ENCODE measurements at regions not wholly inside any gene's neighbourhood (a gene's known extent, or its start where the extent isn't known, plus 50 kb on each side); places are given as distances from the start of the nearest gene placed in this dataset.

DNA sequence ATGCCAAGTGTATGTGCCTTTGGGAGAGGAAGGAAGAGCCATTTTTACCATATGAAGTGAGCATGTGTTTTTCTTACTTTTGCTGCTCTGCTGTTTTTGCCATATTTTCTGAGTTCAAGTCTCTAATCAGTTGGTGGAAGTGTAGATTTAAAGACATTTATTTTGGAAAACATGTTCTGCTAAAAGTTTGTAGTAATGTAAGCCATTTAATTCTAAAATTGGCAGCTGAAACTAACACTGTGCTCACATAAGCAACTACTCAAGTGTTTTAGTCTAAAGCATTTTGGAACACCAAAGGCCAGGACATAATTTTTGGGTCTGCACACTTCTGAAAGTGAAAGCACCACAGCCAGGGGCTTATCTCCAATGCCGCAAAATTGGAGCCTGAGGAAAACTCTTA lies 363.4 kb upstream of the ZNF608 start:
- H3K27ac ChIP-seq (ENCODE audit: insufficient read depth, low read depth, low read length): no peak overlapping the region
- ChIA-PET CTCF (no interaction called here), POLR2A (no interaction called here)
- no peak overlapping the region for H3K4me3 ChIP-seq (replicated peaks in 1 of 3; ENCODE audit: insufficient read depth in 1 of 3, low read depth in 1 of 3, low read length in 3 of 3)
- no TSS peak for BruUV-seq (replicated peaks)
- no peak overlapping the region for H3K4me2 ChIP-seq (ENCODE audit: insufficient read depth, low read length)
- no peaks in the 10 kb centered on the region for H3K9me1 ChIP-seq (replicated peaks; ENCODE audit: control insufficient read depth, extremely low read depth, insufficient read depth, low read length)
- H3K27me3 ChIP-seq (ENCODE audit: control insufficient read depth in 2 of 2, insufficient read depth in 2 of 2, low read length in 2 of 2): no peaks in the 10 kb centered on the region
- dilution Hi-C loops (cut with MboI; ENCODE audit: extremely low pct_ligation_motif_present, low sequenced_read_pairs) (no loop called here), intact Hi-C loops (cut with micrococcal nuclease) (no loop called here)
- H4K20me1 ChIP-seq (replicated peaks; ENCODE audit: control insufficient read depth, extremely low read depth, insufficient read depth, low read length): no peaks in the 10 kb centered on the region
- TF ChIP-seq EZH2 (IDR thresholded peaks at IDR 0.05; ENCODE audit: borderline replicate concordance, low read depth, low read length, severe bottlenecking) (no peak), FOS (IDR thresholded peaks at IDR 0.05; ENCODE audit: borderline replicate concordance, insufficient read depth, low read length) (no peak), MYC (IDR thresholded peaks at IDR 0.05; ENCODE audit: low read depth, low read length) (no peak)
- no peaks in the 10 kb centered on the region for H3K36me3 ChIP-seq (ENCODE audit: control insufficient read depth in 2 of 2, extremely low read depth in 1 of 2, insufficient read depth in 2 of 2, low read length in 2 of 2)
- DNase-seq (ENCODE audit: low read depth, low spot score): no peak
- H3K4me1 ChIP-seq (ENCODE audit: control insufficient read depth, extremely low read depth, insufficient read depth, low read length): no peaks in the 10 kb centered on the region
- H3K9ac ChIP-seq (replicated peaks; ENCODE audit: extremely low read depth, insufficient read depth, low read length): no peak overlapping the region
- no peak overlapping the region for H2AFZ ChIP-seq (ENCODE audit: low read depth, low read length)
- no peak for FAIRE-seq
- H3K9me3 ChIP-seq (replicated peaks; ENCODE audit: control insufficient read depth, insufficient read depth, low read length): no peaks in the 10 kb centered on the region
- no peaks in the 10 kb centered on the region for H3K79me2 ChIP-seq (ENCODE audit: control insufficient read depth, insufficient read depth, low read length)

DNA sequence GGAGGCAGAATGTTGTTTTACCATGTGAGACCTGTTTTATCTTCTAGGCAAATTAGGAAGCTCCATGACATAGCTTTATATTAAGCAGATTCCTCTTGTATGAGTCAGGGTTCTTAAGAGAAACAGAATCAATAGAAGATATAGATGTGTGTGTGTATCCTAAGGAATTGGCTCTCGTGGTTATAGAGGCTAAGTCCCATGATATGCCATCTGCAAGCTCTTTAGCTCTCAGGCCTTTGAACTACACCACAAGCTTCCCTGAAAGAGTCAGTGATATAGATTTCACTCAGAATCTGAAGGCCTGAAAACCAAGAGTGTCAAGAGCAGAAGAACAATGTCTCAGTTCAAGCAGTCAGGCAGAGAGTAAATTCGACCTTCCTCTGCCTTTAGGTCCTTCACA lies 365.8 kb upstream of the ZNF608 start:
- Histone ChIP-seq H3K4me3 (replicated peaks in 1 of 3; ENCODE audit: insufficient read depth in 1 of 3, low read depth in 1 of 3, low read length in 3 of 3) (no peak overlapping the region), H3K9ac (replicated peaks; ENCODE audit: extremely low read depth, insufficient read depth, low read length) (no peak overlapping the region), H2AFZ (ENCODE audit: low read depth, low read length) (no peak overlapping the region), H3K27ac (ENCODE audit: insufficient read depth, low read depth, low read length) (no peak overlapping the region), H3K36me3 (ENCODE audit: control insufficient read depth in 2 of 2, extremely low read depth in 1 of 2, insufficient read depth in 2 of 2, low read length in 2 of 2) (no peaks in the 10 kb centered on the region), H3K4me1 (ENCODE audit: control insufficient read depth, extremely low read depth, insufficient read depth, low read length) (no peaks in the 10 kb centered on the region), H4K20me1 (replicated peaks; ENCODE audit: control insufficient read depth, extremely low read depth, insufficient read depth, low read length) (no peaks in the 10 kb centered on the region), H3K79me2 (ENCODE audit: control insufficient read depth, insufficient read depth, low read length) (no peaks in the 10 kb centered on the region), H3K9me3 (replicated peaks; ENCODE audit: control insufficient read depth, insufficient read depth, low read length) (no peaks in the 10 kb centered on the region), H3K4me2 (ENCODE audit: insufficient read depth, low read length) (no peak overlapping the region), H3K27me3 (ENCODE audit: control insufficient read depth in 2 of 2, insufficient read depth in 2 of 2, low read length in 2 of 2) (no peaks in the 10 kb centered on the region), H3K9me1 (replicated peaks; ENCODE audit: control insufficient read depth, extremely low read depth, insufficient read depth, low read length) (no peaks in the 10 kb centered on the region)
- TF ChIP-seq POLR2A (IDR thresholded peaks at IDR 0.05; ENCODE audit: low read depth, low read length) (no peak), GATA2 (IDR thresholded peaks at IDR 0.05; ENCODE audit: insufficient read depth, insufficient read length, low read depth, low read length) (no peak), JUN (IDR thresholded peaks at IDR 0.05; ENCODE audit: borderline replicate concordance, insufficient read depth, insufficient read length, low read depth) (no peak), FOS (IDR thresholded peaks at IDR 0.05; ENCODE audit: borderline replicate concordance, insufficient read depth, low read length) (no peak), MYC (IDR thresholded peaks at IDR 0.05; ENCODE audit: low read depth, low read length) (no peak), EZH2 (IDR thresholded peaks at IDR 0.05; ENCODE audit: borderline replicate concordance, low read depth, low read length, severe bottlenecking) (no peak), POLR2AphosphoS5 (IDR thresholded peaks at IDR 0.05; ENCODE audit: insufficient read depth, low read depth, low read length) (no peak)
- TF ChIP-seq, protein P1, sequence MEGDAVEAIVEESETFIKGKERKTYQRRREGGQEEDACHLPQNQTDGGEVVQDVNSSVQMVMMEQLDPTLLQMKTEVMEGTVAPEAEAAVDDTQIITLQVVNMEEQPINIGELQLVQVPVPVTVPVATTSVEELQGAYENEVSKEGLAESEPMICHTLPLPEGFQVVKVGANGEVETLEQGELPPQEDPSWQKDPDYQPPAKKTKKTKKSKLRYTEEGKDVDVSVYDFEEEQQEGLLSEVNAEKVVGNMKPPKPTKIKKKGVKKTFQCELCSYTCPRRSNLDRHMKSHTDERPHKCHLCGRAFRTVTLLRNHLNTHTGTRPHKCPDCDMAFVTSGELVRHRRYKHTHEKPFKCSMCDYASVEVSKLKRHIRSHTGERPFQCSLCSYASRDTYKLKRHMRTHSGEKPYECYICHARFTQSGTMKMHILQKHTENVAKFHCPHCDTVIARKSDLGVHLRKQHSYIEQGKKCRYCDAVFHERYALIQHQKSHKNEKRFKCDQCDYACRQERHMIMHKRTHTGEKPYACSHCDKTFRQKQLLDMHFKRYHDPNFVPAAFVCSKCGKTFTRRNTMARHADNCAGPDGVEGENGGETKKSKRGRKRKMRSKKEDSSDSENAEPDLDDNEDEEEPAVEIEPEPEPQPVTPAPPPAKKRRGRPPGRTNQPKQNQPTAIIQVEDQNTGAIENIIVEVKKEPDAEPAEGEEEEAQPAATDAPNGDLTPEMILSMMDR (IDR thresholded peaks at IDR 0.05; ENCODE audit: extremely low read depth in 1 of 2, insufficient read depth in 1 of 2, low read depth in 1 of 2, low read length in 2 of 2): no peak
- TF ChIP-seq, protein P2, sequence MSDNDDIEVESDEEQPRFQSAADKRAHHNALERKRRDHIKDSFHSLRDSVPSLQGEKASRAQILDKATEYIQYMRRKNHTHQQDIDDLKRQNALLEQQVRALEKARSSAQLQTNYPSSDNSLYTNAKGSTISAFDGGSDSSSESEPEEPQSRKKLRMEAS (IDR thresholded peaks at IDR 0.05; ENCODE audit: insufficient read depth, insufficient read length): no peak
- no TSS peak for BruUV-seq (replicated peaks)
- DNase-seq (ENCODE audit: low read depth, low spot score) (no peak), FAIRE-seq (no peak)
- ChIA-PET CTCF (no interaction called here), POLR2A (no interaction called here)
- intact Hi-C loops (cut with micrococcal nuclease): no loop called here
- dilution Hi-C loops (cut with MboI; ENCODE audit: extremely low pct_ligation_motif_present, low sequenced_read_pairs): no loop called here

Data from endothelial cell of umbilical vein (primary cell).